Germinal center (tissue), 1 donor: ENCODE measurements at regions not wholly inside any gene's neighbourhood (a gene's known extent, or its start where the extent isn't known, plus 50 kb on each side); places are given as distances from the start of the nearest gene placed in this dataset.

Experiments used
- DNase-seq: peaks from one replicate; pipeline ENCODE4 v3.0.0; 2012; ENCODE audit warnings: mixed read lengths, low spot score

- no peak for DNase-seq
Measured at GRCh38 chr3:27939521-27939920, 217.4 kb upstream of the EOMES start.

DNA sequence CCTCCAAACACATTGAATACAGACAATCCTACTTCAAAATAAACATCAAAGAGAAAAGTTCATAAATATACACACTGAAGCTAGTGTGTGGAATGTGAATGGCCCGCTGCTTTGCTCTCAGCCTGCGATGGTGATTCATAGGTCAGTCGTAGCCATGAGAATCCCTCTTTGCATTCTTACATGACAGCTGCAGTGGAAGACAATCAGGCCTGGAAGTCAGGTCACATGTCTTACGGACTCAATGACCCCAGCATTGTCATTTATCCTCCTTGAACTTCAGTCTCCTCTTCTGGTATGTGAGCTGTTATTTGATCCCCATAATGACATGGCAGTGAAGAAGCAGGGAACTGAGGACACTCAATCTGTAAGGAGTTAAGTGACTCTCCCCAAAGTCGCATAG is 217.8 kb upstream of the EOMES start:
- DNase-seq, result no peak

- DNase-seq, result no peak
Measured at GRCh38 chr3:27943106-27943505, 221.0 kb upstream of the EOMES start.

DNA sequence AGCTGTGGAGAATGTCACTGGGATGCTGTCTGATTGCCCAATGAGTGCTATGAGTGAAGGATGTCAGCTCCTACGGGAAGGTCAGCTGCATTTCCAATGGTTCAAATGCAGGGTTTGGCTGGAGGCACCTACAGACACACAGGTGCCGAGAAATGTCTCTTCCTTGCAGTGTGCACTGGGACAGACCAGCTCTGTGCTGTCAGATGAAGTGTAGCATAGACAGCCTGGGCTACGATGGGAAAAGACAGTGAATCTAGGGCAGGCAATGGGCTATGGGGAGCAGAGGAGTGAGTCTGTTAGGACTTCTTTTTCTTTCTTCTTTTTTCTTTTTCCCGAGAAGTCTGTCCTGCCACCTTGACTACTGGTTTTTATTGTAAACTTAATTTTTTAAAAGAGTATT is 223.1 kb upstream of the EOMES start:
- no peak for DNase-seq

GRCh38 chr3:27960133-27960532 is 238.0 kb upstream of the EOMES start:
- no peak for DNase-seq

GRCh38 chr3:27963519-27963918 is 241.4 kb upstream of the EOMES start:
- DNase-seq, result no peak

DNA sequence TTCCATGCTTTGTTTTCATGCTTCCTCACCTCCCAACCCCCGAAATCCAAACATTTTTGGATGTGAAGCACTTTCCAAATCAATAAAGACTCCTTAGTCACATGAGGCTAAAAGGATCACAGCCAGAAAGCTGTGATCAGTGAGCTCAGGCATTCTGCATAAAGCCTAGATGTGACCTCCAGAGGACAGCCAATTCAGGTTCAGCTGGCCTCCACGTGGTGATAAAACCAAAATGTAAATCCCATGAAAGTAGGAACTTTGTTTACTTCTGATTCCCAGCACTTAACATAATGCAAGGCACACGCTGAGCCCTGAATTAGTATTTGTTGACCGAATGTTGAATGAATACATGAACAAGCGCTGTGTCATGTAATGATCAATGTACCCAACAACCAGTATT is 249.5 kb upstream of the EOMES start:
- DNase-seq, result no peak

- DNase-seq, result no peak
Measured at GRCh38 chr3:27976933-27977332, 254.8 kb upstream of the EOMES start.

DNA sequence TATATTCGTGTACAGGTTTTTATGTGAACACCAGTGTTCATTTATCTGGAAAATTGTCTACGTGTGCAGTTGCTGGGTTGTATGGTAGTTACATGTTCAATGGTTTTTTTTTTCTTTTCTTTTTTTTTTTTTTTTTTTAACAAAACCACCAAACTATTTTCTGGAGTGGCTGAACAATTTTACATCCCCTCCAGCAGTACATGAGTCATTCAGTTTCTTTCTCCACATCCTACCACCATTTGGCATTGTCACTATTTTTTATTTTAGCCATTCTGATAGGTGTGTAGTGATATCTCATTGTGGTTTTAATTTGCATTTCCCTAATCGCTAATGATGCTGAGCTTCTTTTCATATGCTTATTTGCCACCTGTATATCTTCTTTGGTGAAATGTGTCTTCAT is 256.3 kb upstream of the EOMES start:
- no peak for DNase-seq

DNA sequence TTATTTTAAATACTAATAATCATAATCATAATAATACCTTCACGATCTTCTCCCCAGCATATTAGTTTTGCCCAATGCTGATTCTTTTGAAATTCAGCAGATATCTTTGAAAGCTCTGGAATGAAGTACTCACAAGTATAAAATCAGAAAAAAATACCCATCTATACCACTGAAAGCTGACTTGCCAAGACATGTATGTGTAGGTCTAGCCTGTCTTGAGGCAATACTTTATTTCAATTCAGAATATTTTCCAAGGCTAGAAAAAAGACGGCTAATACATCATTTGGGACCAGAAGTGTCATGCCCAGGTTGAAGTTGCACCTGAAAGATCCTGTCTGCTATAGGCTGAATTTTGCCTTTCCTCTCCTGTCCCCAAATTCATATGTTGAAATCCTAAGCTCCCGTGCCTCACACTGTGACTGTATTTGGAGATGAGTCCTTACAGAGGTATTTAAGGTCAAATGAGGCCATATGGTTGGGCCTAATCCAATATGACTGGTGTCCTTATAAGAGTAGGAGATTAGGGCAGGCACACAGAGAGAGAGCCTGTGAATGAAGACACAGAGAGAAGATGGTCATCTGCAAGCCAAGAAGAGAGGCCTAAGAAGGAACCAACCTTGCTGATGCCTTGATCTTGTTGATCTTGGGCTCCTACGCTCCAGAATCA is 255.9 kb upstream of the CMC1 start:
- DNase-seq, result no peak

DNA sequence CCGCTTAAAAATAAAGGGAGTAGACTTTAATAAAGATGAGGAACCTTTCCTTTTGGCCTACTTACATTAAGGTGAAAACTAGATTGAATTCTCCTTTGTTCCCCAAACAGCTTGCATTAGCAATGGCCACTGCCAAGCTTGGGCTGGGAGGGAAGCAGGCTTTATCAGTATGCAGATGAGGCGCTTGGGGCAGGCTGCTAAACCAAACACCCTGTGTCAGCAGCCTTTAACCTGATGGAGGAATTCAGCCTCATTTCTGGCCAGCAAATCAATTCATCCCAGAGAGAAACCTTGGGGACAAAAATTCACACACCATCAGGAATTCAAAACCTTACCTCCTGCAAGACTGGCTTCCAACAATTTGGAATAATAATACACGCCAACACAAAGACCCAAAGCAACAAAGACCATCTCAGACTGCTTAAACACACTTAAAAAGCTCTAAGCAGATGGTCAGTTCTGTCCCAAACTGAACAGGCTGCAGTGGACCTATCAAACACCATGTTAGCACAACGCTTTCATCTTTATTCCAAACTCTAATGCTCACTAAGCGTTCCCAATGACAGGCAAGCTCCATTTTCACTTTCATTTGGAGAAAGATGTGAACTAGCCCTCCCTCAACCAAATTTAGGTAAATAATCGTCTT is 255.1 kb upstream of the CMC1 start:
- no peak for DNase-seq

- no peak for DNase-seq
Measured at GRCh38 chr3:27990324-27990723, 251.1 kb upstream of the CMC1 start.

DNA sequence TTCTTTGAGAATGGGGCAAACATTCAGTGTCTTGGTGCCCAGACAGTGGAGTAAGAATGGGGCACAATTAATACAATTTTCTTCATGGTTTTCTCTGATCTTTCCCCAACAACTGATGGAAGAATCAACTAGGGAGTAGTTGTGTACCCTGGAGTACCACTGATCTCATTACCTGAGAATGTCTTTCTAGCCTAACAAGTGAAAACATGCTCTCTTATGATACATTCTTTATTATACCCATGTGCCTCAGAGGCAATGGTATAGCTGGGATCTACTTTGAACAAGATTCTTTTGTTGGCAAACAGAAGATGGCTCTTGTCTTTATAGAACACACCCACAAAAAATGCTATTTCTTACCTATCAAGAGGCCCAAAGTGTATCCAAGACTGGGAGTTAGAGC is 250.6 kb upstream of the CMC1 start:
- no peak for DNase-seq

- no peak for DNase-seq
Measured at GRCh38 chr3:27993051-27993450, 248.4 kb upstream of the CMC1 start.

- no peak for DNase-seq
Measured at GRCh38 chr3:28000608-28001007, 240.8 kb upstream of the CMC1 start.

DNA sequence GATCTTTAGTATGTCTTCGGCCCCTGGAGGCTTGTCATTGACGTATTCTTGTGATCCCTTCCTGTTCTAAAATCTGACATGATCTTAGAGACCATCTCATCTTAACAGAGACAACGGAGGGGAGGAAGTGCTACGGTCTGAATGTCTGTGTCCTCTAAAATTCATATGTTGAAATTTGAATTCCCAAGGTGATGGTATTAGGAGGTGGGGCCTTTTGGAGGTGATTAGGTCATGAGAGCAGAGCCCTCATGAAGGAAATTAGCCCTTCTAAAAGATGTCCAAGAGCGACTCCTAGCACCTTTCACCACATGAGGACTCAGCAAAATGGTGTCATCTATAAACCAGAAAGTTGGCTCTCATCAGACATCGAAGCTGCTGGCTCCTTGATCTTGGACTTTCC is 233.2 kb upstream of the CMC1 start:
- no peak for DNase-seq

DNA sequence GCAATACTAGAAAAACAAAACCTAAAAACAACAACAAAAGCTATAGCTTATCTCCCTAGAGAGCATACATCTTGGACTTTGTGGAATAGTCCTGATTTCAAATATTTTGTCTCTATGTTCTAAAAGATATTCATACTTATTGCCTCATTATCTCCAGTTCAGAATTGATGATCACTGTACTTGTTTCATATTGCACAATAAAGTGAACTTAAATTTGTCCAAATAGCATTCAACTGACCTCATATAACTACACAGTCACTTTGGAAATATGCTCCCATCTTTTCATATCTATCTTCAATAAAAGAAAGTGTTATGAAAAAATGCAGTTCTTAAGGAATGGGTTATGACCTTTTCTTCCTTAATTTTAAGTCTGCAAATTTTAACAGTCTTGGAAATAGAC is 228.6 kb upstream of the CMC1 start:
- DNase-seq, result no peak

DNA sequence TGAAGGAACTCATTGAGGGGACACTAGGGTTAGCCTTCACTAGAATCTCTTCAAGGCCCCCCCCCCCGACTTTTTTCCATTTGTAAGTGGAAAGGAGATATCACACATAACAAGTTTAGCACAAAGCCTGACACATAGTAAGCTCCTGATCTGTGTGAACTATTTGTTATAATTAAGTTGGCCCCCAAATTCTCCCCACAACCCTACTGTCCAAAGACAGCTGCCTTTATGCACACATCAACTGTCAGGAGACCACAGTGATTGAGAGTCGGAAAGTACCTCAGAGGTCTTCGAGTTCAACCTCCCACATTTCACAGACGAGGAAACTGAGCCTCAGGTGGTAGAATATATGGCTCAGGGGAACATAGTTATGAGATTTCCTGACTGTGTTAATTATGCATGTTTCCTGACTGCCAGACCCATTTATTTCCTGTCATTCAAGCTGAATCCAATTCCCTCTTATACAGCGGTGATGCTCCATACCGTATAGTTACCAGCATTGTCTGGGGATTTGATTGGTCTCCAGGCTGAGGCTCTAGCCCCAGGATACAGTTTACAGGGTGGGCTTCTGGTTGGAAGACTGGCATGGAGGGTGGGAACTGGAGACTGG is 227.4 kb upstream of the CMC1 start:
- DNase-seq, result no peak

- no peak for DNase-seq
Measured at GRCh38 chr3:28018925-28019718, 222.3 kb upstream of the CMC1 start.

GRCh38 chr3:28019740-28020139 is 221.7 kb upstream of the CMC1 start:
- DNase-seq, result no peak

- DNase-seq, result no peak
Measured at GRCh38 chr3:28022916-28023315, 218.5 kb upstream of the CMC1 start.

GRCh38 chr3:28028554-28028953 is 212.9 kb upstream of the CMC1 start:
- no peak for DNase-seq
